ENCODE measurements at regions not wholly inside any gene's neighbourhood (a gene's known extent, or its start where the extent isn't known, plus 50 kb on each side); places are given as distances from the start of the nearest gene placed in this dataset.

- H3K9me3 ChIP-seq = peaks cover 0 to 3% (median 0%) of the 10 kb centered on the region in 4 donors
- H3K27me3 ChIP-seq = no peaks in the 10 kb centered on the region
- H3K27ac ChIP-seq = no peak overlapping the region
- H3K36me3 ChIP-seq = no peaks in the 10 kb centered on the region
- DNase-seq = no peak
- H3K4me1 ChIP-seq = no peaks in the 10 kb centered on the region
- no peak for TF ChIP-seq POLR2A (IDR thresholded peaks at IDR 0.05)
- no peak for TF ChIP-seq CTCF (IDR thresholded peaks at IDR 0.05)
- H3K4me3 ChIP-seq = no peak overlapping the region
Measured at GRCh38 chr12:107458990-107459389, 226.6 kb upstream of the PWP1 start.

- no peaks in the 10 kb centered on the region for H3K4me1 ChIP-seq
- peak in 1 of 3 donors; percentile 27 for DNase-seq
- H3K27ac ChIP-seq = no peak overlapping the region
- H3K36me3 ChIP-seq = no peaks in the 10 kb centered on the region
- no peak overlapping the region for H3K4me3 ChIP-seq
- no peak for TF ChIP-seq POLR2A (IDR thresholded peaks at IDR 0.05)
- no peak for TF ChIP-seq CTCF (IDR thresholded peaks at IDR 0.05)
- peaks cover 0 to 3% (median 0%) of the 10 kb centered on the region in 4 donors for H3K9me3 ChIP-seq
- no peaks in the 10 kb centered on the region for H3K27me3 ChIP-seq
Measured at GRCh38 chr12:107459641-107460040, 226.0 kb upstream of the PWP1 start.

GRCh38 chr12:107461222-107461975 lies 224.2 kb upstream of the PWP1 start:
- Histone ChIP-seq H3K9me3 (peaks cover 0 to 3% (median 0%) of the 10 kb centered on the region in 4 donors), H3K36me3 (no peaks in the 10 kb centered on the region), H3K27ac (no peak overlapping the region), H3K4me3 (no peak overlapping the region), H3K27me3 (no peaks in the 10 kb centered on the region), H3K4me1 (no peaks in the 10 kb centered on the region)
- TF ChIP-seq POLR2A (IDR thresholded peaks at IDR 0.05) (no peak), CTCF (IDR thresholded peaks at IDR 0.05) (no peak)
- DNase-seq = peak in 1 of 3 donors; percentile 12

GRCh38 chr12:107462428-107463332 lies 222.9 kb upstream of the PWP1 start:
- H3K4me1 ChIP-seq = no peaks in the 10 kb centered on the region
- H3K4me3 ChIP-seq = no peak overlapping the region
- TF ChIP-seq POLR2A (IDR thresholded peaks at IDR 0.05) (no peak), CTCF (IDR thresholded peaks at IDR 0.05) (no peak)
- no peak overlapping the region for H3K27ac ChIP-seq
- no peaks in the 10 kb centered on the region for H3K27me3 ChIP-seq
- no peaks in the 10 kb centered on the region for H3K36me3 ChIP-seq
- no peak for DNase-seq
- H3K9me3 ChIP-seq = peaks cover 0 to 3% (median 0%) of the 10 kb centered on the region in 4 donors

- DNase-seq = no peak
- no peak overlapping the region for H3K27ac ChIP-seq
- peaks cover 0 to 3% (median 0%) of the 10 kb centered on the region in 4 donors for H3K9me3 ChIP-seq
- H3K4me3 ChIP-seq = no peak overlapping the region
- H3K27me3 ChIP-seq = no peaks in the 10 kb centered on the region
- no peaks in the 10 kb centered on the region for H3K4me1 ChIP-seq
- H3K36me3 ChIP-seq = no peaks in the 10 kb centered on the region
- TF ChIP-seq CTCF (IDR thresholded peaks at IDR 0.05) (no peak), POLR2A (IDR thresholded peaks at IDR 0.05) (no peak)
Measured at GRCh38 chr12:107464644-107465043, 221.0 kb upstream of the PWP1 start.

Data from Peyer's patch (tissue), 4 donors.